PC-9 (cell line): ENCODE measurements at regions not wholly inside any gene's neighbourhood (a gene's known extent, or its start where the extent isn't known, plus 50 kb on each side); places are given as distances from the start of the nearest gene placed in this dataset.

ENCODE experiments used
- BruUV-seq: library from RNA; stranded (reverse); fragments of 400-500 nt; replicated peaks from 2 replicates; lab custom pipeline; 2021; lab: Mats Ljungman, UMichigan
- CTCF ChIA-PET: fragments of 300-600 bp; sonication (Branson Sonifier 250); formaldehyde crosslinking; loops from one replicate; lab custom pipeline; 2022; ENCODE audit warnings: antibody characterized with exemption; lab: Charles Lee
- POLR2A ChIA-PET: fragments of 300-600 bp; sonication (Branson Sonifier 250); formaldehyde crosslinking; loops from one replicate; lab custom pipeline; 2022; ENCODE audit warnings: antibody characterized with exemption; ENCODE audit not compliant: unreplicated experiment; lab: Charles Lee
- DNase-seq, 2 experiments: peaks; one replicate each; pipeline versions ENCODE4 v3.0.0 to v3.0.0-alpha.2; 2015 to 2022; ENCODE audit warnings: mixed read lengths in 1 of 2
- H2AFZ ChIP-seq: fragments of 200-600 bp; sonication (generic); 2 replicates; pipeline ENCODE4 v1.8.1; 2017; ENCODE audit warnings: antibody characterized with exemption
- H3F3A ChIP-seq: fragments of 200-600 bp; sonication (generic); 2 replicates; pipeline ENCODE4 v1.8.1; 2017; ENCODE audit warnings: antibody characterized with exemption, mild to moderate bottlenecking, low read depth; ENCODE audit not compliant: insufficient read depth
- H3K27ac ChIP-seq: fragments of 200-600 bp; sonication (generic); 2 replicates; pipeline ENCODE4 v1.6.1; 2016; ENCODE audit warnings: mixed run types
- H3K27me3 ChIP-seq: fragments of 200-600 bp; sonication (generic); 2 replicates; pipeline ENCODE4 v1.6.1; 2016; ENCODE audit warnings: low read depth, mixed run types; ENCODE audit not compliant: insufficient read depth
- H3K36me3 ChIP-seq: fragments of 200-600 bp; sonication (generic); 2 replicates; pipeline ENCODE4 v1.6.1; 2016; ENCODE audit warnings: low read depth, mixed run types
- H3K4me1 ChIP-seq: fragments of 200-600 bp; sonication (generic); replicated peaks from 2 replicates; pipeline ENCODE4 v1.6.1; 2016; ENCODE audit warnings: mixed run types; ENCODE audit not compliant: insufficient read depth
- H3K4me2 ChIP-seq: fragments of 200-600 bp; sonication (generic); 2 replicates; pipeline ENCODE4 v1.6.1; 2017; ENCODE audit warnings: mixed run types
- H3K4me3 ChIP-seq: fragments of 200-600 bp; sonication (generic); 2 replicates; pipeline ENCODE4 v1.6.1; 2016; ENCODE audit warnings: mixed run types
- H3K79me2 ChIP-seq: fragments of 200-600 bp; sonication (generic); 2 replicates; pipeline ENCODE4 v1.6.1; 2017; ENCODE audit warnings: low read depth, mixed run types
- H3K9me2 ChIP-seq: fragments of 200-600 bp; sonication (generic); 2 replicates; pipeline ENCODE4 v1.8.1; 2017; ENCODE audit warnings: mild to moderate bottlenecking; ENCODE audit not compliant: insufficient read depth
- H3K9me3 ChIP-seq: fragments of 200-600 bp; sonication (generic); 2 replicates; pipeline ENCODE4 v1.8.1; 2016; ENCODE audit warnings: low read depth; ENCODE audit not compliant: insufficient read depth
- H4K20me1 ChIP-seq: fragments of 200-600 bp; sonication (generic); 2 replicates; pipeline ENCODE4 v1.8.1; 2017; ENCODE audit not compliant: insufficient read depth
- CTCF ChIP-seq: fragments of 200-600 bp; sonication (generic); conservative IDR thresholded peaks from 2 replicates; pipeline ENCODE4 v1.6.1; 2017; ENCODE audit warnings: mixed run types, antibody characterized with exemption, mild to moderate bottlenecking, moderate library complexity
- EZH2 ChIP-seq: fragments of 200-600 bp; sonication (generic); IDR thresholded peaks from 2 replicates; pipeline ENCODE4 v1.8.0; 2017; ENCODE audit warnings: antibody characterized with exemption, low read depth
- intact Hi-C: fragments of 100-400 bp; cut with micrococcal nuclease; formaldehyde crosslinking; loops from one replicate; pipeline ENCODE4 v1.10.0; 2022; ENCODE audit not compliant: unreplicated experiment

DNA sequence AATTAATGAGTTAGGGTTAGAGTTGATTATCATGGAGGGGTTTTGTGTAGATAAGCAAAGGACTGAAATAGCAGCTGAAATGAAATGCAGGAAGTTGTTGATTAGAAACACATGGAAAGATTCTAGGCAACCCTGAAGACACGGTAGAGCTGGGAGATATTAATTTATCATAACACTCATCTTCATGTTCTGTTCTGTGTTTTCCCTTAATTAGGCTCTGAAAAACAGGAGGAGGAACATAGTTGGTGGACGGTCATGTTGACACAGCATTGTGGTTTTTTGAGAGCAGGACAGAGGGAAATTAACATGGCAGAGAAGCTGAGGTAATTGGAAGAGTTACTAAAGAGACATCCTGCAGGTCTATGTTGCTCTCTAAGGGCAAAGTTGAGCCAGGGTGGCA, 138.8 kb upstream of the UBASH3B start:
- intact Hi-C loops, result no loop called here
- CTCF ChIA-PET, result no interaction called here
- Histone ChIP-seq H3K4me1 (no peaks in the 10 kb centered on the region), H3K27me3 (peaks cover 29% of the 10 kb centered on the region; the same call in 1 of the 2 replicates), H3F3A (no peaks in the 10 kb centered on the region), H4K20me1 (no peaks in the 10 kb centered on the region), H3K27ac (no peak overlapping the region), H2AFZ (no peak overlapping the region), H3K4me3 (no peak overlapping the region), H3K4me2 (no peak overlapping the region), H3K9me2 (no peaks in the 10 kb centered on the region), H3K9me3 (no peaks in the 10 kb centered on the region), H3K79me2 (no peaks in the 10 kb centered on the region), H3K36me3 (no peaks in the 10 kb centered on the region)
- POLR2A ChIA-PET, result no interaction called here
- no TSS peak for BruUV-seq
- no peak for DNase-seq
- TF ChIP-seq EZH2 (no peak), CTCF (no peak)

DNA sequence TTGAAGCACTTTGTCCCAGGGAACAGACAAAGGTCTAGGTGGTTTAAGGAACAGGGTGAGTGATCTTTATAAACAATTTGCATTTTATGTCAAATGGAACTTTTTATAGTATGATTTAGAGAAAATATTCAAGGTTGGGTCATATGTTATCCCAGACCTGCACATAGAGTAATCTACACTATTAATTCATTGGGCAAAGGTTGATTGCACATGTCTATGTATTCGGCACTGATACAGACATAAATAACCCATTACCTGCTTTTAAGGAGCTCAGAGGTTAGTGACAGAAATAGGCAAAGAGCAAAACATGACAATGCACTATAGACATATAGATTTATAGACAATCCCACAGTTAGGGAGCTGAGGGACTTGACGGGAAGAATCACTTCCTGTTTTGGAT, 141.5 kb upstream of the UBASH3B start:
- ChIA-PET POLR2A (no interaction called here), CTCF (no interaction called here)
- Histone ChIP-seq H3K4me2 (no peak overlapping the region), H3F3A (no peaks in the 10 kb centered on the region), H3K79me2 (no peaks in the 10 kb centered on the region), H3K27me3 (peaks cover 28% of the 10 kb centered on the region; the same call in 1 of the 2 replicates), H4K20me1 (no peaks in the 10 kb centered on the region), H3K4me1 (no peaks in the 10 kb centered on the region), H3K27ac (no peak overlapping the region), H3K9me3 (no peaks in the 10 kb centered on the region), H2AFZ (no peak overlapping the region), H3K4me3 (no peak overlapping the region), H3K36me3 (no peaks in the 10 kb centered on the region), H3K9me2 (no peaks in the 10 kb centered on the region; the same call in 1 of the 2 replicates)
- no peak for TF ChIP-seq EZH2
- TF ChIP-seq CTCF, result no peak
- no peak for DNase-seq
- no TSS peak for BruUV-seq
- intact Hi-C loops, result no loop called here

- ChIA-PET CTCF (no interaction called here), POLR2A (no interaction called here)
- H3K27ac ChIP-seq, result no peak overlapping the region
- no peaks in the 10 kb centered on the region for H3K9me3 ChIP-seq
- no peak overlapping the region for H2AFZ ChIP-seq
- intact Hi-C loops, result no loop called here
- no peaks in the 10 kb centered on the region for H3K4me1 ChIP-seq
- TF ChIP-seq CTCF (no peak), EZH2 (no peak)
- no peak overlapping the region for H3K4me3 ChIP-seq
- no peaks in the 10 kb centered on the region for H3F3A ChIP-seq
- H3K27me3 ChIP-seq, result peaks cover 28% of the 10 kb centered on the region; the same call in 1 of the 2 replicates
- H3K4me2 ChIP-seq, result no peak overlapping the region
- no peaks in the 10 kb centered on the region for H4K20me1 ChIP-seq
- H3K79me2 ChIP-seq, result no peaks in the 10 kb centered on the region
- H3K9me2 ChIP-seq, result no peaks in the 10 kb centered on the region; the same call in 1 of the 2 replicates
- no peak for DNase-seq
- BruUV-seq, result no TSS peak
- H3K36me3 ChIP-seq, result no peaks in the 10 kb centered on the region
These were observed 142.2 kb upstream of the UBASH3B start for GRCh38 chr11:122513328-122513727.
